RWPE1 (cell line): ENCODE measurements at regions not wholly inside any gene's neighbourhood (a gene's known extent, or its start where the extent isn't known, plus 50 kb on each side); places are given as distances from the start of the nearest gene placed in this dataset.

Experiments used
- CTCF ChIA-PET: fragments of 350-600 bp; sonication (Branson Sonifier 250); formaldehyde crosslinking; extraction: SDS; loops from one replicate; lab custom pipeline; 2021; lab: Yijun Ruan, JAX
- POLR2A ChIA-PET: fragments of 400-600 bp; formaldehyde crosslinking; extraction: SDS; loops from one replicate; lab custom pipeline; 2020; ENCODE audit warnings: antibody characterized with exemption; ENCODE audit not compliant: low non-redundant PET; lab: Yijun Ruan, JAX
- DNase-seq: peaks from one replicate; pipeline ENCODE4 v3.0.0; 2012; ENCODE audit warnings: low spot score
- H3K27ac ChIP-seq: fragments of 450-650 bp; 2 replicates; pipeline ENCODE4 v1.5.1; 2017
- CTCF ChIP-seq: fragments of 450-650 bp; conservative IDR thresholded peaks from 2 replicates; pipeline ENCODE4 v1.5.1; 2017; ENCODE audit warnings: low read depth, mild to moderate bottlenecking

- ChIA-PET CTCF (interaction anchor here (0.6 kb wide), 1 partner anchor 26 kb away, joined by 4 read pairs; no protein-coding TSS in a partner anchor), POLR2A (no interaction called here)
- no peak for TF ChIP-seq CTCF
- H3K27ac ChIP-seq: peak overlapping the region; percentile 71
- DNase-seq: peak; percentile 35
Measured at GRCh38 chr20:17873410-17874270, 95.0 kb downstream of the SNX5 start.

- POLR2A ChIA-PET: no interaction called here
- H3K27ac ChIP-seq: peak overlapping the region; percentile 71
- DNase-seq: no peak
- CTCF ChIA-PET: no interaction called here
- TF ChIP-seq CTCF: no peak
Measured at GRCh38 chr20:17872959-17873358, 95.6 kb downstream of the SNX5 start.

- DNase-seq: no peak
- ChIA-PET CTCF (interaction anchor here (0.7 to 0.8 kb wide), 2 partner anchors 28 to 359 kb away, joined by 4 read pairs; no protein-coding TSS in a partner anchor), POLR2A (no interaction called here)
- TF ChIP-seq CTCF: no peak
- no peak overlapping the region for H3K27ac ChIP-seq
Measured at GRCh38 chr20:17872434-17872833, 96.2 kb downstream of the SNX5 start.

- POLR2A ChIA-PET: no interaction called here
- CTCF ChIA-PET: interaction anchor here (0.7 to 0.8 kb wide), 2 partner anchors 28 to 358 kb away, joined by 4 read pairs; no protein-coding TSS in a partner anchor
- TF ChIP-seq CTCF: no peak
- H3K27ac ChIP-seq: no peak overlapping the region
- DNase-seq: no peak
Measured at GRCh38 chr20:17871886-17872285, 96.7 kb downstream of the SNX5 start.

- no peak overlapping the region for H3K27ac ChIP-seq
- CTCF ChIA-PET: interaction anchor here (0.6 kb wide), 1 partner anchor 82 kb away, joined by 3 read pairs; no protein-coding TSS in a partner anchor
Measured at GRCh38 chr20:17871181-17871580, 97.4 kb downstream of the SNX5 start.

More at GRCh38 chr20:17871181-17871580, 97.4 kb downstream of the SNX5 start:
- no peak for DNase-seq
- POLR2A ChIA-PET: no interaction called here
- TF ChIP-seq CTCF: no peak
